ENCODE measurements at regions not wholly inside any gene's neighbourhood (a gene's known extent, or its start where the extent isn't known, plus 50 kb on each side); places are given as distances from the start of the nearest gene placed in this dataset.

DNA sequence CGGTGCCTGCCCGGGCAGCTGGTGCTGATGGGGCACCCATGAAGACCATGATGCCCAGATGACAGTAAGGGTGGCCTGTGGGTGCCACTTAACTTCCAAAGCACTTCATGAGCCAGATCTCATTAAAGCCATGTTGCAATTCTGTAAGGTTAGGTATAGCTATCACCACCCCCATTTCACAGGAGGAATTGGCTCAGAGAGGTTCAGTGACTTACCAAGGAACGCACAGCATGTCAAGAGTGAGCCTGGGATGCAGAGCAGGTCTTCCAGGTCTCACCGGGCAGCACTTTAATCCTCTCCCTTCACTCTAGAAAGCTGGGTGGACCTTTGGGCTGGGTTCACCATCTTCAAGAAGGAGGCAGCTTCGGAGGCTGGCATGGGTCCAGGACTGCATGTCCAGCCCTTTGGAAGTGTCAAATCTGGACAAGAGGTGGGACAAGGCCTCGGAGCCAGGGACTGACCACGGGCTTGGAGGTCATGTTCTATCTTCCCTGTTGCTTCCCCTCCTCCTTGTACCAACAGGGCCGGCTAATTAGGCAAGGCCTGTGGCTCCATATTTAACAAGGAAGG is 189.8 kb downstream of the URI1 start:
- no peak overlapping the region for H3K4me2 ChIP-seq (ENCODE audit: low read length)
- H3K27ac ChIP-seq (ENCODE audit: low read length) = no peak overlapping the region
- no peak overlapping the region for H3K4me3 ChIP-seq (ENCODE audit: low read length)
- no peak overlapping the region for H2AFZ ChIP-seq (ENCODE audit: low read depth, low read length)
- H4K20me1 ChIP-seq (ENCODE audit: insufficient read depth, low read length) = no peaks in the 10 kb centered on the region
- no peaks in the 10 kb centered on the region for H3K79me2 ChIP-seq (ENCODE audit: low read length)
- TF ChIP-seq, protein P1, sequence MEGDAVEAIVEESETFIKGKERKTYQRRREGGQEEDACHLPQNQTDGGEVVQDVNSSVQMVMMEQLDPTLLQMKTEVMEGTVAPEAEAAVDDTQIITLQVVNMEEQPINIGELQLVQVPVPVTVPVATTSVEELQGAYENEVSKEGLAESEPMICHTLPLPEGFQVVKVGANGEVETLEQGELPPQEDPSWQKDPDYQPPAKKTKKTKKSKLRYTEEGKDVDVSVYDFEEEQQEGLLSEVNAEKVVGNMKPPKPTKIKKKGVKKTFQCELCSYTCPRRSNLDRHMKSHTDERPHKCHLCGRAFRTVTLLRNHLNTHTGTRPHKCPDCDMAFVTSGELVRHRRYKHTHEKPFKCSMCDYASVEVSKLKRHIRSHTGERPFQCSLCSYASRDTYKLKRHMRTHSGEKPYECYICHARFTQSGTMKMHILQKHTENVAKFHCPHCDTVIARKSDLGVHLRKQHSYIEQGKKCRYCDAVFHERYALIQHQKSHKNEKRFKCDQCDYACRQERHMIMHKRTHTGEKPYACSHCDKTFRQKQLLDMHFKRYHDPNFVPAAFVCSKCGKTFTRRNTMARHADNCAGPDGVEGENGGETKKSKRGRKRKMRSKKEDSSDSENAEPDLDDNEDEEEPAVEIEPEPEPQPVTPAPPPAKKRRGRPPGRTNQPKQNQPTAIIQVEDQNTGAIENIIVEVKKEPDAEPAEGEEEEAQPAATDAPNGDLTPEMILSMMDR (IDR thresholded peaks at IDR 0.05; ENCODE audit: low read depth, low read length) = no peak
- H3K9ac ChIP-seq (ENCODE audit: low read length) = no peak overlapping the region
- H3K9me3 ChIP-seq (ENCODE audit: insufficient read depth, low read length) = no peaks in the 10 kb centered on the region
- no peaks in the 10 kb centered on the region for H3K36me3 ChIP-seq (replicated peaks; ENCODE audit: low read depth, low read length)
- H3K4me1 ChIP-seq (ENCODE audit: low read length) = no peaks in the 10 kb centered on the region
- H3K27me3 ChIP-seq (ENCODE audit: low read depth, low read length) = no peaks in the 10 kb centered on the region

GRCh38 chr19:30132343-30133075 is 190.5 kb downstream of the URI1 start:
- no peak for TF ChIP-seq EZH2phosphoT487 (IDR thresholded peaks at IDR 0.05; ENCODE audit: low read depth)
- no peak overlapping the region for H3K4me2 ChIP-seq (ENCODE audit: low read length)
- H3K27me3 ChIP-seq (ENCODE audit: low read depth, low read length) = no peaks in the 10 kb centered on the region
- H2AFZ ChIP-seq (ENCODE audit: low read depth, low read length) = no peak overlapping the region
- H4K20me1 ChIP-seq (ENCODE audit: insufficient read depth, low read length) = no peaks in the 10 kb centered on the region
- H3K4me1 ChIP-seq (ENCODE audit: low read length) = no peaks in the 10 kb centered on the region
- H3K4me3 ChIP-seq (ENCODE audit: low read length) = no peak overlapping the region
- H3K27ac ChIP-seq (ENCODE audit: low read length) = no peak overlapping the region
- no peaks in the 10 kb centered on the region for H3K36me3 ChIP-seq (replicated peaks; ENCODE audit: low read depth, low read length)
- H3K9ac ChIP-seq (ENCODE audit: low read length) = no peak overlapping the region
- no peaks in the 10 kb centered on the region for H3K79me2 ChIP-seq (ENCODE audit: low read length)
- H3K9me3 ChIP-seq (ENCODE audit: insufficient read depth, low read length) = no peaks in the 10 kb centered on the region

DNA sequence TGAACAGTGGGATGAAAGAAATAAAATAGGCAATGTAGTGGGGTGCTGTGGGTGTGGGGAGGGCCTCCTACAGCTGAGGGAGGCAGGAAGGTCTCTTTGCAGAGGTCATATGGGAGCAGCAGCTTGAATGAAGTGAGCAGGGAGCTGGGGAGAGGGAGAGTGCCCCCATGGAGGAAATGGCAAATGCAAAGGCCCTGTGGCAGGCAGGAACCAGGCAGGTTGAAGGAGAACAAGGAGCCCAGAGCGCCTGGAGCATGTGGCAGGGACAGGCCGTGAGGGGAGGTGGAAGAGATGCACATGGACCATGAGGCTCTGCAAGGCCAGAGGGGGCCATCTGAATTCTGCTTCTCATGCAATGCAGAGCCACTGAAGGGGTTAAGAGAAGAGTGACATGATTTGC is 191.8 kb downstream of the URI1 start:
- H3K9me3 ChIP-seq (ENCODE audit: insufficient read depth, low read length) = no peaks in the 10 kb centered on the region
- no peak overlapping the region for H3K27ac ChIP-seq (ENCODE audit: low read length)
- H3K27me3 ChIP-seq (ENCODE audit: low read depth, low read length) = peaks cover 12% of the 10 kb centered on the region
- no peak overlapping the region for H3K4me3 ChIP-seq (ENCODE audit: low read length)
- H3K4me2 ChIP-seq (ENCODE audit: low read length) = no peak overlapping the region
- no peaks in the 10 kb centered on the region for H4K20me1 ChIP-seq (ENCODE audit: insufficient read depth, low read length)
- H3K36me3 ChIP-seq (replicated peaks; ENCODE audit: low read depth, low read length) = no peaks in the 10 kb centered on the region
- no peaks in the 10 kb centered on the region for H3K4me1 ChIP-seq (ENCODE audit: low read length)
- H2AFZ ChIP-seq (ENCODE audit: low read depth, low read length) = no peak overlapping the region
- H3K79me2 ChIP-seq (ENCODE audit: low read length) = no peaks in the 10 kb centered on the region
- no peak for TF ChIP-seq EZH2phosphoT487 (IDR thresholded peaks at IDR 0.05; ENCODE audit: low read depth)
- TF ChIP-seq, protein P1 (IDR thresholded peaks at IDR 0.05; ENCODE audit: low read depth, low read length) = no peak
- no peak overlapping the region for H3K9ac ChIP-seq (ENCODE audit: low read length)

GRCh38 chr19:30135093-30135757 is 193.2 kb downstream of the URI1 start:
- Histone ChIP-seq H3K9ac (ENCODE audit: low read length) (no peak overlapping the region), H3K27ac (ENCODE audit: low read length) (no peak overlapping the region), H2AFZ (ENCODE audit: low read depth, low read length) (no peak overlapping the region), H3K79me2 (ENCODE audit: low read length) (no peaks in the 10 kb centered on the region), H4K20me1 (ENCODE audit: insufficient read depth, low read length) (no peaks in the 10 kb centered on the region), H3K27me3 (ENCODE audit: low read depth, low read length) (peaks cover 25% of the 10 kb centered on the region), H3K4me1 (ENCODE audit: low read length) (no peaks in the 10 kb centered on the region), H3K4me3 (ENCODE audit: low read length) (no peak overlapping the region), H3K36me3 (replicated peaks; ENCODE audit: low read depth, low read length) (no peaks in the 10 kb centered on the region), H3K9me3 (ENCODE audit: insufficient read depth, low read length) (no peaks in the 10 kb centered on the region), H3K4me2 (ENCODE audit: low read length) (no peak overlapping the region)
- no peak for TF ChIP-seq EZH2phosphoT487 (IDR thresholded peaks at IDR 0.05; ENCODE audit: low read depth)
- TF ChIP-seq, protein P1 (IDR thresholded peaks at IDR 0.05; ENCODE audit: low read depth, low read length) = no peak

Measured in OCI-LY3 (cell line).